CD14-positive monocyte (primary cell): ENCODE measurements at regions not wholly inside any gene's neighbourhood (a gene's known extent, or its start where the extent isn't known, plus 50 kb on each side); places are given as distances from the start of the nearest gene placed in this dataset.

Experiments
- DNase-seq, 3 donors: peaks; one replicate each; pipeline ENCODE4 v3.0.0-alpha.2; 2011 to 2022
- H2AFZ ChIP-seq: 2 replicates; pipeline ENCODE4 v1.6.0; 2012; ENCODE audit warnings: mild to moderate bottlenecking, low read depth, low read length, inconsistent platforms; ENCODE audit not compliant: insufficient read depth, poor library complexity, severe bottlenecking
- H3K27ac ChIP-seq, 2 donors: 1 replicate in 1 of 2; 2 replicates in 1 of 2; pipeline ENCODE4 v1.5.1; 2012 to 2013; ENCODE audit warnings: low read length in 2 of 2, control low read depth in 1 of 2, inconsistent platforms in 1 of 2, low read depth in 1 of 2, mild to moderate bottlenecking in 1 of 2
- H3K27me3 ChIP-seq, 2 donors: one replicate each; pipeline versions ENCODE4 v1.6.0 to v1.6.1; 2011 to 2013; ENCODE audit warnings: low read length in 2 of 2; ENCODE audit not compliant: control insufficient read depth in 2 of 2, insufficient read depth in 2 of 2
- H3K36me3 ChIP-seq, 2 donors: replicated peaks in 1 of 2; 1 replicate in 1 of 2; 2 replicates in 1 of 2; pipeline versions ENCODE4 v1.5.1 to v1.6.1; 2012 to 2013; ENCODE audit warnings: low read length in 2 of 2, control low read depth in 1 of 2, inconsistent platforms in 1 of 2, mild to moderate bottlenecking in 1 of 2; ENCODE audit not compliant: insufficient read depth in 2 of 2, control insufficient read depth in 1 of 2
- H3K4me1 ChIP-seq, 2 donors: 1 replicate in 1 of 2; 2 replicates in 1 of 2; pipeline versions ENCODE4 v1.5.1 to v1.6.1; 2012 to 2013; ENCODE audit warnings: low read length in 2 of 2, control low read depth in 1 of 2, inconsistent platforms in 1 of 2, mild to moderate bottlenecking in 1 of 2, moderate library complexity in 1 of 2; ENCODE audit not compliant: insufficient read depth in 2 of 2, control insufficient read depth in 1 of 2
- H3K4me2 ChIP-seq: replicated peaks from 2 replicates; pipeline ENCODE3; 2012; ENCODE audit warnings: low read length, moderate library complexity, mild to moderate bottlenecking; ENCODE audit not compliant: poor library complexity, severe bottlenecking; ENCODE audit errors: extremely low read depth
- H3K4me3 ChIP-seq, 3 experiments: fragments of 200-600 bp in 1 of 3; sonication (generic) in 1 of 3; replicated peaks in 1 of 3; 1 replicate in 2 of 3; 2 replicates in 1 of 3; pipeline ENCODE4 v1.5.1; 2011 to 2013; ENCODE audit warnings: low read length in 3 of 3, mild to moderate bottlenecking in 3 of 3, control low read depth in 2 of 3, low read depth in 2 of 3, inconsistent platforms in 1 of 3, moderate library complexity in 1 of 3
- H3K79me2 ChIP-seq: 2 replicates; pipeline ENCODE4 v1.6.0; 2012; ENCODE audit warnings: mild to moderate bottlenecking, control low read depth, inconsistent platforms, low read length, moderate library complexity; ENCODE audit not compliant: insufficient read depth
- H3K9ac ChIP-seq: 2 replicates; pipeline ENCODE4 v1.6.0; 2017; ENCODE audit warnings: low read length, mild to moderate bottlenecking; ENCODE audit not compliant: insufficient read depth, poor library complexity, severe bottlenecking
- H3K9me3 ChIP-seq, 2 donors: replicated peaks in 1 of 2; 1 replicate in 1 of 2; 2 replicates in 1 of 2; pipeline versions ENCODE4 v1.5.1 to v1.6.1; 2012 to 2013; ENCODE audit warnings: low read length in 2 of 2, control low read depth in 1 of 2; ENCODE audit not compliant: control insufficient read depth in 1 of 2, insufficient read depth in 1 of 2
- H4K20me1 ChIP-seq: 2 replicates; pipeline ENCODE4 v1.6.0; 2012; ENCODE audit warnings: mild to moderate bottlenecking, low read length, control low read depth, moderate library complexity; ENCODE audit not compliant: insufficient read depth
- H3K27ac Mint-ChIP-seq, 7 donors: one replicate each; pipeline ENCODE4 v1.8.0; 2020; ENCODE audit warnings: mild to moderate bottlenecking in 7 of 7, mixed read lengths in 7 of 7, moderate library complexity in 6 of 7, inconsistent platforms in 2 of 7
- H3K27me3 Mint-ChIP-seq, 3 donors: one replicate each; pipeline ENCODE4 v1.8.0; 2021 to 2022; ENCODE audit warnings: low read depth in 3 of 3, mild to moderate bottlenecking in 3 of 3, mixed read lengths in 3 of 3, moderate library complexity in 3 of 3, inconsistent platforms in 1 of 3
- H3K36me3 Mint-ChIP-seq, 2 donors: one replicate each; pipeline ENCODE4 v1.8.0; 2020; ENCODE audit warnings: mixed read lengths in 2 of 2, inconsistent platforms in 1 of 2, mild to moderate bottlenecking in 1 of 2
- H3K4me1 Mint-ChIP-seq: one replicate; pipeline ENCODE4 v1.8.0; 2020; ENCODE audit warnings: mild to moderate bottlenecking, mixed read lengths
- H3K4me3 Mint-ChIP-seq, 2 donors: one replicate each; pipeline ENCODE4 v1.8.0; 2020; ENCODE audit warnings: mild to moderate bottlenecking in 2 of 2, mixed read lengths in 2 of 2, moderate library complexity in 1 of 2
- H3K9me3 Mint-ChIP-seq, 7 donors: one replicate each; pipeline ENCODE4 v1.8.0; 2020 to 2022; ENCODE audit warnings: mixed read lengths in 7 of 7, mild to moderate bottlenecking in 6 of 7, moderate library complexity in 6 of 7, inconsistent platforms in 2 of 7
- CTCF ChIP-seq: fragments of 200-600 bp; IDR thresholded peaks from one replicate; pipeline ENCODE4 v1.8.0; 2022; ENCODE audit warnings: antibody characterized with exemption, mild to moderate bottlenecking
- WGBS: methylation state at CpG from one replicate; pipeline ENCODE4 v1.1.5; 2013; ENCODE audit warnings: missing lambda C conversion rate; ENCODE audit not compliant: insufficient coverage; 5-methylcytosine and 5-hydroxymethylcytosine counted together
- intact Hi-C, 2 donors: fragments of 100-400 bp; cut with micrococcal nuclease; formaldehyde crosslinking; loops; one replicate each; pipeline versions ENCODE4 v1.15.0 to v1.15.1; 2023

- H2AFZ ChIP-seq, result no peak overlapping the region
- no peaks in the 10 kb centered on the region for H3K4me1 ChIP-seq
- H4K20me1 ChIP-seq, result no peaks in the 10 kb centered on the region
- Mint-ChIP-seq H3K4me3 (no peak overlapping the region), H3K9me3 (peaks cover 0 to 4% (median 0%) of the 10 kb centered on the region in 7 donors), H3K27ac (no peak overlapping the region), H3K36me3 (no peaks in the 10 kb centered on the region), H3K27me3 (no peaks in the 10 kb centered on the region), H3K4me1 (no peaks in the 10 kb centered on the region)
- no peak overlapping the region for H3K9ac ChIP-seq
- no peaks in the 10 kb centered on the region for H3K79me2 ChIP-seq
- intact Hi-C loops, result no loop called here
- no peaks in the 10 kb centered on the region for H3K36me3 ChIP-seq
- no peaks in the 10 kb centered on the region for H3K27me3 ChIP-seq
- no peak overlapping the region for H3K4me2 ChIP-seq
- TF ChIP-seq CTCF, result no peak
- WGBS, result no CpG with 5 or more reads among the region's 5 CpGs
- H3K4me3 ChIP-seq, result no peak overlapping the region
- no peaks in the 10 kb centered on the region for H3K9me3 ChIP-seq
- no peak for DNase-seq
- no peak overlapping the region for H3K27ac ChIP-seq
Observed at GRCh38 chr10:108836362-108836761, 1086.9 kb downstream of the XPNPEP1 start.

GRCh38 chr10:108822026-108822425 lies 1101.3 kb downstream of the XPNPEP1 start:
- Histone ChIP-seq H3K4me1 (no peaks in the 10 kb centered on the region), H2AFZ (no peak overlapping the region), H3K27me3 (no peaks in the 10 kb centered on the region), H3K36me3 (no peaks in the 10 kb centered on the region), H3K27ac (no peak overlapping the region), H3K4me2 (no peak overlapping the region), H4K20me1 (no peaks in the 10 kb centered on the region), H3K4me3 (no peak overlapping the region), H3K9ac (no peak overlapping the region), H3K9me3 (no peaks in the 10 kb centered on the region), H3K79me2 (no peaks in the 10 kb centered on the region)
- Mint-ChIP-seq H3K27me3 (no peaks in the 10 kb centered on the region), H3K36me3 (no peaks in the 10 kb centered on the region), H3K4me1 (no peaks in the 10 kb centered on the region), H3K9me3 (peaks cover 0 to 5% (median 2%) of the 10 kb centered on the region in 7 donors), H3K27ac (no peak overlapping the region), H3K4me3 (no peak overlapping the region)
- no peak for TF ChIP-seq CTCF
- no peak for DNase-seq
- intact Hi-C loops, result no loop called here
